HG03025 (cell line): ENCODE measurements at regions not wholly inside any gene's neighbourhood (a gene's known extent, or its start where the extent isn't known, plus 50 kb on each side); places are given as distances from the start of the nearest gene placed in this dataset.
A peak's percentile ranks its signal among the peaks of the same experiment; 100 is the strongest.

Source experiments
- ATAC-seq: cut with Tn5 transposase; IDR thresholded peaks from one replicate; pipeline ENCODE4 v1.9.1; 2021; ENCODE audit warnings: mild to moderate bottlenecking, moderate library complexity; ENCODE audit not compliant: unreplicated experiment, low FRiP score

- ATAC-seq = no peak
These were observed 233.0 kb upstream of the TNP1 start for GRCh38 chr2:217092710-217093379.

GRCh38 chr2:217091531-217091930 lies 231.7 kb upstream of the TNP1 start:
- no peak for ATAC-seq

GRCh38 chr2:217090884-217091283 lies 231.0 kb upstream of the TNP1 start:
- ATAC-seq = no peak

GRCh38 chr2:217090024-217090473 lies 230.2 kb upstream of the TNP1 start:
- ATAC-seq = peak; percentile 65

GRCh38 chr2:217086718-217087117 lies 226.9 kb upstream of the TNP1 start:
- no peak for ATAC-seq

- ATAC-seq = no peak
These were observed 226.2 kb upstream of the TNP1 start for GRCh38 chr2:217086038-217086522.

GRCh38 chr2:217085543-217085942 lies 225.7 kb upstream of the TNP1 start:
- no peak for ATAC-seq

- ATAC-seq = no peak
These were observed 221.9 kb upstream of the TNP1 start for GRCh38 chr2:217081799-217082198.

GRCh38 chr2:217079165-217079564 lies 219.3 kb upstream of the TNP1 start:
- ATAC-seq = no peak

- ATAC-seq = no peak
These were observed 218.1 kb upstream of the TNP1 start for GRCh38 chr2:217077831-217078407.

- ATAC-seq = no peak
These were observed 216.9 kb upstream of the TNP1 start for GRCh38 chr2:217076657-217077232.

GRCh38 chr2:217076058-217076435 lies 216.2 kb upstream of the TNP1 start:
- ATAC-seq = no peak

GRCh38 chr2:217075268-217076057 lies 215.6 kb upstream of the TNP1 start:
- ATAC-seq = no peak

- ATAC-seq = no peak
These were observed 214.9 kb upstream of the TNP1 start for GRCh38 chr2:217074576-217075255.

GRCh38 chr2:217071416-217071815 lies 211.6 kb upstream of the TNP1 start:
- no peak for ATAC-seq

- ATAC-seq = no peak
These were observed 210.7 kb upstream of the TNP1 start for GRCh38 chr2:217070611-217071010.

- ATAC-seq = no peak
These were observed 210.2 kb upstream of the TNP1 start for GRCh38 chr2:217070043-217070430.

GRCh38 chr2:217069263-217070042 lies 209.6 kb upstream of the TNP1 start:
- no peak for ATAC-seq

GRCh38 chr2:217068677-217069250 lies 208.9 kb upstream of the TNP1 start:
- no peak for ATAC-seq
